HTR-8/SVneo (cell line): ENCODE measurements at regions not wholly inside any gene's neighbourhood (a gene's known extent, or its start where the extent isn't known, plus 50 kb on each side); places are given as distances from the start of the nearest gene placed in this dataset.
"Not testable (repeated sequence)": the region's sequence is repeated elsewhere in the genome, so short reads cannot be mapped to it uniquely, and the experiment has no call there.

Source experiments
- DNase-seq: peaks from one replicate; pipeline ENCODE4 v3.0.0; 2011; ENCODE audit warnings: low spot score, mixed read lengths; ENCODE audit not compliant: insufficient read length
- FAIRE-seq: peaks from 2 replicates; lab custom pipeline; 2011; peaks lifted over from hg19 to GRCh38; lab: Jason Lieb, UNC

DNA sequence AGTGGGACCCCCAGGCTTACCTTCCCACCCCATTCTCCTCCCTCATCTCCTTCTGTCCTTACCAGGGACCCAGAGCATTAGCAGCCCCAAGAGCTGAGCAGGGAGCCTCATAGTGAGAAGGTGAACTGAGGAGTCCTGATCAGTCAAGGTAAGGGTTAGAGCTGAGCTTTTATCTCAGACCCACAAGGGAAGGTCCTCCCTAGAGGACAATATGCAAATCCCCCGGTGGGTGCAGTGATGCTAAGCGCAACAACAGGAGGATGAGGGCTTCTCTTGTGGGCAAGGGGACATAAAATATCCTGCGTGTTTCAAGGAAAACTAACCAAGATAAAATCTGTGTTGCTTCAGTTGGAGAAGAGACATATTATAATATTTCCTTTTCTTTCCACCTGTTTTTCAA lies 505.2 kb downstream of the RPIA start:
- FAIRE-seq, DNase-seq: not testable (repeated sequence)

DNA sequence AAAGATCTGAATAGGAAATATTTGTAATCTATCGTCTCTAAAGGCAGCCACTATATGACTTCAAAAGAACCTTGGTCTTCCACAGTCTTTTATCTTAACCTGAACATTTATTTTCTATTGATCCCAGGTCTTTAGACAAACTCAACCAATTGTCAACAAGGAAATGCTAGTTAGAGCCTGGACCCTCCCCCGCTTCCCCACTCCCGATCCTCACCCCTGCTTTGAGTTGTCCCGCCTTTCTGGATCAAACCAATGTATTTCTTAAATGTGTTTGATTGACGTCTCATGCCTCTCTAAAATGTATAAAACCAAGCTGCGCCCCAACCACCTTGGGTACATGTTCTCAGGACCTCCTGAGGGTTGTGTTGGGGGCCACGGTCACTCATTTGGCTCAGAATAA lies 506.6 kb downstream of the RPIA start:
- not testable (repeated sequence) for FAIRE-seq, DNase-seq

DNA sequence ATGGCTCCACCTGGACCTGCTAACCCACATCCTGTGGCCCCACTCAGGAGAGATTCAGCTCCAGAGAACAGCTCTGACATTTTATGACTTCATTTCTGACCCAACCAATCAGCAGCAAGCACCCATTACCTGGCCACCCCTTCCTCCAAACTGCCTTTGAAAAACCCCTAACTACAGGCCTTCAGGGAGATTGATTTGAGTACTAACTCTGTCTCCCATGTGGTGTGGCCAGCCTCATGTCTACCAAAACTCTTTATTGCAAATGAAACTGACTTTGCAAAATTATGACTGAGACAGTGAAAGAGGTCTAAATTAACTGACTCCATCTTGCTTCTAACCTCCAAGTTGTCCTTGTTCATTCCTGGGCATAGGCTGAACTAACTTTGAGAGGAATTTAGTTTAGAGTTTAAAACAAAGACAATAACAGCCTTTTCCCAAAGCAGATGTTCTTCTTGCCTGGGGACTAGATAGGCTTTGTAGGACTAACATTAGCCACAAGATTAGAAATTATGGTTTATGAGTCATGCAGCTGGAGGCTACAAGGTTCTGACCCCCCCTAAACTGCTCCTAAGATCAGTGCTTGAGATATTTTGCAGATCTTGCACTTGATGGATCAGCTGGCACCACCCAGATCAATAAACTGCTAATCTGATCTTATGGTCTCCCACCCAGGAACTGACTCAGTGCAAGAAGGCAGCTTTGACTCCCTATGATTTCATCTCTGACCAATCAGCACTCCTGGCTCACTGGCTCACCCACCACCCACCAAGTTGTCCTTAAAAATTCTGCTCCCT lies 508.2 kb downstream of the RPIA start:
- DNase-seq: not testable (repeated sequence)
- peak; percentile 90 for FAIRE-seq

DNA sequence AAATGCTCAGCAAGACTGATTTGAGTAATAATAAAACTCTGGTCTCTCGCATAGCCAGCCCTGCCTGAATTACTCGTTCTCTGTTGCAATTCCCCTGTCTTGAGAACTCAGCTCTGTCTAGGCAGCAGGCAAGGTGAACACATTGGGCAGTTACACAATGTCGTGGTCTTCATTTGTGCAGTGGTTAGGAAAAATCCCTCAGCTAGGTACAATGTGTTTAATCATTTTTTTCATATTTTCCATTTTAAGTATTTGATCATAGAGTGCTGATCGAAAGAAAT lies 508.7 kb downstream of the RPIA start:
- not testable (repeated sequence) for DNase-seq, FAIRE-seq

DNA sequence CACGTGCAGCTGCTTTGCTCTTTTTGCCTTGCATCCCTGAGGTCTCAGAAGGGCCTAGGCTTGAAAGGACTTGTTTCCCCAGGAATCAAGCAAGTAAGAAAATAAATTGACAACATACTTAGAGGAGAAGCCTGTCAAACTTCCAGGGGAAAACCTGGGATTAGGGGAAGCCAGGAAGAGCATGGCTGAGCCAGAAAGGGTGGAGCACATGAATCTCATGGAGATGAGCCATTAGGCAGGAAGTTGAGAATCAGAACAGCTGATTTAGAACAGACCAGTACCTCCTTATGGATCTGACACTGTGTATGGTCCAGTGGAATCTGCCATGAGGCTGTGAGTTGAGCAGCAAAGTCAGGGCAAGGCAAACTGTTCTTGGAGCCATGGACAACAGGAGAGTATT lies 511.0 kb downstream of the RPIA start:
- not testable (repeated sequence) for DNase-seq, FAIRE-seq

DNA sequence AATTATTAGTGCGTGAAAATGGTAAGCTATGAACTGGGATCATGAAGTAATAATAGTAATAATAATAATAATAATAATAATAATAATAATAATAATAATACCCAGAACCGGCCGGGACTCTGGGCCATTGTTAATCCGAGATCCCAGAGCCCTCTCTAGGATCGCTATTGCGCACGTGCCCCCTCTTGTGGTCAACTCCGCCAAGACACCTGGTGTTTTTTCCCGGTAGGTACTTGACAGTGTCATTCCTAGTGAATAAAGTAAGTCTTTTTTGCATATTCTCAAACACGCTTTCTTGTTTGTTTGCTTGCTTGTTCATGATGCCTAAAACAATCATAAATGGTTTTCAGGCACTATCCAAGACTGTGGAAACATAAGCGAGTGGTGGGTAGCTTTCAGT lies 513.7 kb downstream of the RPIA start:
- DNase-seq: not testable (repeated sequence)
- FAIRE-seq: peak; percentile 33

DNA sequence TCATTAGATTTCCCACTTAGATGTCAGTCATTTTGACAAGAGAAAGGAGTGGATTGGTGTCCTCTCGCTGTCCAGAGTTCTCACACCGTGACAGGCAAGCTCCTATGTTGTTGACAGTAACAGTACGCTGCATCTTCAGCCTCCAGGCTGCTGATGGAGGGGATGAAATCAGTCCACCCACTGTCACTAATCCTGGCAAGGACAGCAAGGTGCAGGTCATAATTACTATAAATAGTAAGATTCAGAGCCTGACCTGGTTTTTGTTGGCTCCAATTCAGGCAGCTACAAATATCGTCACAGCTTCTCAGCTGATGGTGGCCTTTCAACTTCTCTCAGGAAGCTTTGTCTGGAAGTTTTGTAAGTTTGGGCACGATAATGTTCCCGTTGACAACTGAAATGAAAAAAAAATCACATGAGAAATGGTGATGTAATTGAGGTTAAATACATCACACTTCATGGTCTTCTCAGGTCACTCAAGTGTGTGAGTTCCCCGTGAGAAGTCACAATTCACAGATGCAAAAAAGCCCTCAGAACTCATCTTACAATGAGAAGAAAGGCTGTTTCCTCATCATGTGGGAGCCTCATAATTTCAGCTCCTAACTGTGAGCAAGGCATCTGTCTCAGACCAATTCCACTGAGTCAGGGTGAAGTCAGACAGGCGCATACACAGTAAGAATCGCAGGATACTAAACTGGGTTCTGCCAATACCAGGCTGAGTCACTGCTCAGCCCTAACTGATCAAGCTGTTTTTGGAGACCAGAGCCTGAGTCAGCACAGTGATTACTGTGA lies 516.9 kb downstream of the RPIA start:
- FAIRE-seq, DNase-seq: not testable (repeated sequence)

DNA sequence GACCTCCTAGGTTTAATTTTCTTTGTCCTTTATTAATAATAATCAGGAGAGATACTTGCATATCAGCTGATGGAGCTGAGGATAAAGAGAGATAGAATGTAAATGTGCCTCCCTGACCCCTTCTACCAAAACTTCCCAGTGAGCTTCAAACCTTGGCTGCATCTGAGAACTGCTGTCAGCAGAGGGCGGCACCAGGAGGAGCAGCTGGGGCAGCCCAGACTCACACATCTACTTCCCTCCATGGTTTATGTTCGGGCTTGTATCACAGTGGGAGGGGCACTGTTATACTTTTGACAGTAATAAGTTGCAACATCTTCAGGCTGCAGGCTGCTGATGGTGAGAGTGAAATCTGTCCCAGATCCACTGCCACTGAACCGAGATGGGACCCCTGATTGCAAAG lies 521.7 kb downstream of the RPIA start:
- DNase-seq, FAIRE-seq: not testable (repeated sequence)

DNA sequence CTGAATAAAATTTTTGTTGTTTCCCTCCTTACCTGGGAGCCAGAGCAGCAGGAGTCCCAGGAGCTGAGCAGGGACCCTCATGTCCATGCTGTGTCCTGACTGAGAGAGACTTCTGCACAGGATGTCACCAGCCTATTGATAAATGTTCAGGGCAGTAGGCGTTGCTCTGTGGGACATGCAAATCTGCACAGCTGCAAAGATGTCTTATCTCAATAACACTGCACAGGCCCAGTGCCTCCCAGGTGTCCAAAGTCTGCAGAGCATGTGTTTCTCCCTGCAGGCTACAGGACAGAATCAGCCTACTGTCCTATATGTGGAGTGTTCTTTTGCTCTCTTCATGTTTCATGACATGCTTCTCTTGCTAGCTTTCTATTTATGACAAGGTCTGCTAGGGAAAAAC lies 522.3 kb downstream of the RPIA start:
- not testable (repeated sequence) for DNase-seq, FAIRE-seq

DNA sequence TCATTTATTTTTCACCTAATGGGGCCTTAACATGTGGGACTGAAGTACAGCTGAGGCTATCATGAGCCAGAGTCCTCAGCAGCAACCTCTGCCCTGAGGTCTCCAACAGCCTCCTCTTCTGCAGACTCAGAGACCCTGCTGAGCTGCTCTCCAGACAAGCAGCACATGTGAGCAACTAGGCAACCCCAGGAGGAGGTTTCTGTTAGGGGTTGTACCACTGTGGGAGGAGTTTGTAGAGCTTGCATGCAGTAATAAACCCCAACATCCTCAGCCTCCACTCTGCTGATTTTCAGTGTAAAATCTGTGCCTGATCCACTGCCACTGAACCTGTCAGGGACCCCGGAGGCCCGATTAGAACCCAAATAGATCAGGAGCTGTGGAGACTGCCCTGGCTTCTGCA lies 530.0 kb downstream of the RPIA start:
- not testable (repeated sequence) for FAIRE-seq, DNase-seq

DNA sequence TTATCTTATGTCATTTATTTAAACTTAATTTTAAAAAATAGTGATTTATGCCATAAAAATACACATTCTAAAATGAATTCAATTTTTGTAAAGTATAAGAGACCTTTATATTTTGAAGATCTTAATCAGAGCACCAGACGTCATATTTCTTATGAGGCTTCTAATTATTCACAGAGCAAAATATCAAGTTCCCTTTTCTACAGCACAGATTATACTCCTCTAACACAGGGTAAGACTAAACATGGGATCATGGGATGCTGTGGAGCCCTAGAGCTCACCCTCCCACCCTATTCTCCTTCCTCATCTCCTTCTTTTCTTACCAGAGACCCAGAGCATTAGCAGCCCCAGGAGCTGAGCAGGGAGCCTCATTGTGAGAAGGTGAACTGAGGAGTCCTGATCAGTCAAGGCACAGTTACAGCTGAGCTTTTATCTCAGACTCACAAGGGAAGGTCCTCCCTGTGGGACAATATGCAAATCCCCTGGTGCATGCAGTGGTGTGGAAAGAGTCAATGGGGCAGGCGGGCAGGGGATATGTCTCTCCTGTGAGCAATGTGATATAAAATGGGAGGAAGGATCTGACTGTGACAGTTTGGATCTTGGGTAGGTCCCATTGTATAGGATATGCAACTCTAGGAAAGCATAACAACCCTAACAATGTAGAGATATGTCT lies 530.7 kb downstream of the RPIA start:
- FAIRE-seq: not testable (repeated sequence)

DNA sequence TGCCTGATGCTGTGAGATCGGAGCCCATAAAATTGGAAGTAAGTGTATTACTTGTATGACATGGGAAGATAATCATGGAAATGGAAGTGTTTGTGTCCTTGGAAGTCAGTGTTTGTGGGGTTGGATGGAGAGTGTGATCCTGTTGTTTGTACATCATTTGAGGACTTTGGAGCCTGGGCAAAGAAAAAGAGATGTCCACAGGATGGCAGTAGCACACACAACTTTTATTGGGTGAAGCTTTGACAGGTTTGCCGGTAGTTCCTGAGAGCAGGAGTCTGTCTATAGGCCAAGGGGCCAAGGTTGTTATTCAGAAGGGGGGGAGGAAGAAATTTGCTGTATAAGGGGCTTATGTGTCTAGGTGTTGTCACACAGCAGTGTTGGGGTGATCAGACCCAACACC lies 533.3 kb downstream of the RPIA start:
- FAIRE-seq, DNase-seq: not testable (repeated sequence)

More for the DNA sequence above, 530.7 kb downstream of the RPIA start:
- not testable (repeated sequence) for DNase-seq

DNA sequence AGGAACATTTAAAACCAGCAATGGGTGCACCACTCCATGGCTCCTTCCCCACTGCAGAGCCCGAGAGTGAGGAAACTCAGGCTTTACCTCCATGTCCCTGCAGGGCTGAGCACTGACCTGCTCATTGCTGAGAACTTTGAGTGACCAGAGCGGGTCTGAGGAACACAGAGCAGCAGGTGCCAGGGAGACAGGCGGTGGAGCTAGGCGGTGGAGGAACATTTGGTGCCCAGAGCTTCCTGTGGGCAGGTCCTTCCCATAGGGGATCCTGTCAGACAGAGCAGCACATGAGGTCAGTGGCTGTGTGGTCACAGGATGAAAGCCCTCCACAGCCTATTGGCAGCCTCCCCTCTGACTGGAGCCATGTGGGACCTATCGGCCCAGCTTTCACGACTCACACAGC lies 538.5 kb downstream of the RPIA start:
- FAIRE-seq, DNase-seq: not testable (repeated sequence)

DNA sequence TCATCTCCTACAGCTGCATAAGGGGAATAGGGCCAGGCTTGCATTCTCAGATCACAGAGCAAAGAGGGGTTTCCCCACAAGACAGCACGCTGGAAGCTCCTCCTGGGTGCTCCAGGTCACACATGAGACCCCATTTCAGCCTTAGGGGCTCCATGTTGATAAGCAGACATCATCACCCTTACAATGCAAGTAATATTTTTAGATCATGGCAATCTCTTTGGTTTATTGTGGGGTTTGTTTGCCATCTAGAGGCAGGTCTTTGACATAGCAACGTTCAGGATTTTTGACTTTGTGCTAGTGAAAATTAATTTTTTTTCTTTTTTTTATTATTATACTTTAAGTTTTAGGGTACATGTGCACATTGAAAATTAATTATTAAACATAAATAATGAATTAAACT lies 539.8 kb downstream of the RPIA start:
- FAIRE-seq, DNase-seq: not testable (repeated sequence)

DNA sequence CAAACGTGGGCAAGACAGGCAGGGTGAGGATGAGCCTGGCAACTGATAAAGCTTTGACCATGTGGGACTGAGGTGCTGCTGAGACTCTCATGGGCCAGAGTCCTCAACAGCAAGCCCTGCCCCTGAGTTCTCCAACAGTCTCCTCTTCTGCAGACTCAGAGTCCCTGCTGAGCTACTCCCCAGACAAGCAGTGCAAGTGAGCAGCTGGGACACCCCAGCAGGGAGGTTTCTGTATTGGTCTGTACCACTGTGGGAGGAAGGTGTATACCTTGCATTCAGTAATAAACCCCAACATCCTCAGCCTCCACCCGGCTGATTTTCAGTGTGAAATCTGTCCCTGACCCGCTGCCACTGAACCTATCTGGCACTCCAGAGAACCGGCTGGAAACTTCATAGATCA lies 542.5 kb downstream of the RPIA start:
- not testable (repeated sequence) for FAIRE-seq

DNA sequence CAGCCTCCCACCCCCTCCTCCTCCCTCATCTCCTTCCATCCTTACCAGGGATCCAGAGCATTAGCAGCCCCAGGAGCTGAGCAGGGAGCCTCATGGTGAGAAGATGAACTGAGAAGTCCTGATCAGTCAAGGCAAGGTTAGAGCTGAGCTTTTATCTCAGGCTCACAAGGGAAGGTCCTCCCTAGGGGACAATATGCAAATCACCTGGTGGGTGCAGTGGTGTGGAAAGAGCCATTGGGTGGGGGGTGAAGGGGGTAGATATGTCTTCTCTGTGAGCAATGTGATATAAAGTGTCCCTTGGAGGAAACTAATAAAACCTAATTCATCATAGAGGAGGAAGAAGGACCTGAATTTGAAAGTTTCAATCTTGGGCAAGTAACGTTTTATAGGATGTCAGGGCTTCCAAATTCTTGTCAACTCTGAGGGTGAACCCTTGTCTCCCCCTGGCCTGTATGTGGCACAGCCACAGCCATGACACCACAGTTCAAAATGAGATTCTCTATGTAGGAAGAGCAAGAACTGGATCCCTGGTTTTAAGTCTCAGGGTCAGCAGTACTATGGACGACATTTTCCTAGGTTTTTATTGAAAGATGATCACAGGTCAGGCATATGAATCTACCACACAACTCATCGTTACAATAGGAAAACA lies 543.5 kb downstream of the RPIA start:
- not testable (repeated sequence) for FAIRE-seq, DNase-seq

More for the DNA sequence above, 542.5 kb downstream of the RPIA start:
- not testable (repeated sequence) for DNase-seq

DNA sequence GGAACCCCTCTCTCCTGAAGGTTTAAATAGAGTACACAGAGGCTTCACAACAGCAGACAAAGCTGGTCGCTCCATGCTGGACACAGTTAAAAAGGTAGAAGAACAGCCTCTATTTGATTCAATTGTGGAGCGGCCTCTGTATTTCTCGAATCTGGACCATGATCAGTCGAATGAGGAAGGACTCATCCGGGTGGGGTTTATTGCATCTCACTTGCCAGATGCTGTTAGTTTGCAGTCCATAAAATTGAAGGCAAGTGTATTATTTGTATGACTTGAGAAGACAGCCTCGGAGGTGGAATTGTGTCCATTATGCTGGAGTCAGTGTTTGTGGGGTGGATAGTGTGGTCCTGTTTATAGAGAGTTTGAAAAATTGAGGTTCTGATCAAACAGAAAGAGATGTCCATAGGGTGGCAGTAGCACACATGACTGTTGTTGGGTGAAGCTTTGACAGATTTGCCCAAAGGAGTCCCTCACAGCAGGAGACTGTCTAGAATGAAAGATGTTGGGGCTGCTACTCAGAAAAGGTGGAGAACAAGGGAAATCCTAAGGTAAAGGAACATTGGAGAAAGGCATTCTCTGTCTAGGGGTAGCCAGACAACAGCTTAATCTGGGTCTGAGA lies 545.5 kb downstream of the RPIA start:
- DNase-seq: not testable (repeated sequence)
- FAIRE-seq: peak; percentile 16

DNA sequence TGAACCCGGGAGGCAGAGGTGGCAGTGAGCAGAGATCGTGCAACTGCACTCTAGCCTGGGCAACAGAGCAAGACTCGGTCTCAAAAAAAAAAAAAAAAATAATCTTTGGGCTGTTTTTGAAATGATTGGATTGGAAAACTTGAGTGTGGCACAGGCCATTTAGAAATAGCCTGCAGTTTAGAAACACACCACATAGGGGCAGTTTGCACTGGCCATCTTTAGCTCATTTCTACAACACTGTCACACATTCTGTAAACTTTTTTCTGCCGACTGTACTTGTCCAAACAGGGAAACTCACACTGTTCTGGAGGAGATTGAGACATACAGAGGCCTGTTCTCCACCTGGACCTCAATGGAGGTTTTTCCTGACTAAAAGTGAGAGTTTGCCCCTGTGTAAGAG lies 546.3 kb downstream of the RPIA start:
- FAIRE-seq, DNase-seq: not testable (repeated sequence)

DNA sequence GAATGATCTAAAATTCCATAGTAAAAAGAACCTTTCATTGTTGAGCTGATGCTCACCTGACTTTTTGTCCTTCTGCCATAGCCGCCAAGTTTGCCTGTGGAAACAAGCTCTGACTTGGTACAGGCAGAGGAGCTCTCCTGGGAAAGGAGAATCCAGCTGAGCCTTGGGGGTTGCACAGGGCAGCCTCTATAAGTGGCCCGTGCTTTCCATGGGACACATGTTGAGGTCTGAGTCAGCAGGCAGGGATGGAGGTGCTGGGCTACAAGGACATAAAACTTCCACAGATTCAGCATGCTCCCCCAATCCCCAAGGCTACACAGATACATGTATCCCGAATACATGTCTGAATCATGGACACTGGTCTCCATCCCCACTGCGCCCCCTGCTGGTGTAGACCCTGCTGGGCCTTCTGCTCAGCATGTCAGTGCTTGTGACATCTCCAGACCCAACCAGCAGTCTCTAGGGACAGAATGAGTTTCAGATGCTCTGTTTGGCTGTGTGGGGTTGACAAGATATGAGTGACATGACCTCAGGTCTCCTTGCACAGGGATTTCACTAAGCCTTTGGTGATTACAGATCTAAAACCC lies 551.7 kb downstream of the RPIA start:
- not testable (repeated sequence) for FAIRE-seq, DNase-seq
